Stimulated activated CD8-positive, alpha-beta memory T cell treated with anti-CD3 and anti-CD28 coated beads, Interleukin-12 subunit alpha, Interleukin-12 subunit beta, amount 100 ng/mL, for 24 hours (primary cell): ENCODE measurements at regions not wholly inside any gene's neighbourhood (a gene's known extent, or its start where the extent isn't known, plus 50 kb on each side); places are given as distances from the start of the nearest gene placed in this dataset.
"Not testable (repeated sequence)": the region's sequence is repeated elsewhere in the genome, so short reads cannot be mapped to it uniquely, and the experiment has no call there.

Experiments
- DNase-seq: peaks from one replicate; pipeline ENCODE4 v3.0.0-alpha.2; 2020; ENCODE audit errors: extremely low read depth

DNA sequence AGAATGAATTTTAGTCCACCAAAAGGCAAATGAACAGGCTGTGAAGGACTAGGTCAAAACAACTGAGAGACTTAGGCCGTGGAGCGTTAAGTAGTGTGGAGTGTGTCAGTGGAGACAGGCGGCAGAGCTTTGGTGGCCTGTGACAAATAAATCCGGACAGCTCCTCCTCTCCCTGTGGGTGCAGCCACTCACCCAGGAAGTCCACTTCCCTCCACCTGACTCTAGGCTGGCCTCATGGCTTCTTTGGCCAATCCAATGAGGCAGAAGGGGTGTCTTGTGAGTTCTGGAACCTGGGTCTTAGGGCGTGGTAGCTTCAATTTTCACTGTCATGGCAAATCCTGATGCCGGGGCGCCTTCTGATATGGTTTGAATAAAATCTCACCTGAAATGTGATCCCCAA is 180.9 kb upstream of the C14orf180 start:
- no peak for DNase-seq

GRCh38 chr14:104399432-104400155 is 180.0 kb upstream of the C14orf180 start:
- no peak for DNase-seq

- no peak for DNase-seq
Observed at GRCh38 chr14:104400355-104400754, 179.2 kb upstream of the C14orf180 start.

- no peak for DNase-seq
Observed at GRCh38 chr14:104401785-104402184, 177.8 kb upstream of the C14orf180 start.

- DNase-seq, result not testable (repeated sequence)
Observed at GRCh38 chr14:104402303-104402702, 177.3 kb upstream of the C14orf180 start.

DNA sequence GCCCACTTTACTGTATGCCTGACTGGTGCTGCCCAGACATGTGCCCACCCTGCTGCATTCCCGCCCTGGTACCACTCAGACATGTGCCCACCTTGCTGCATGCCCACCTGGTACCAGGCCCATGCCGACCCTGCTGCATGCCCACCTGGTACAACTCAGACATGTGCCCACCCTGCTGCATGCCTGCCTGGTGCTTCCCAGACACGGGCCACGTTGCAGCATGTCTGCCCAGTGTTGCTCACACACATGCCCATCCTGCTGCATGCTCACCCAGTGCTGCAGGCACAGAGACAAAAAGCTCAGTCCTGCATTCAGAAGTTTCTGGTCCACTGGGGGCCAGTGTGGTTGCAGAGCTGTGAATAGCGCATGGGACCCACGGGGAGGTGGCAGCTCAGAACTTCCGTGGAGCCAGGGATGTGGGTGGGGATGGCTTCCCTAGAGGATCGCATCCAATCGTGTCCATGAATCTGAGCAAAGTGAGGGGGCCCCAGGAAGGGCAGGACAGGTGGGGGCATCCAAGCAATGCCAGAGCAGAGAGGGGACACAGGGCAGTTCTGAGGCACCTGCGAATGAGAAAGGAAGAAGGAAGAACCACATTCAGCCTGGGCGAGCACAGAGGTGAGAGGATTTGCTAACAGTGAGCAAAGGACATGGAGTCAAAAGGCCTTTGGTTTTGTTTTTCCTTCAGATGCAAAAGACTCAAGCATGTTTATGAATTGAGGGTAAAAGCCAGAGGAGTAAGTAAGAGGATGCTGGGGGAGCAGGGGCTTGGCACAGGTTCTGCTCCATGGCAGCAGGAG is 175.9 kb upstream of the C14orf180 start:
- DNase-seq, result no peak

DNA sequence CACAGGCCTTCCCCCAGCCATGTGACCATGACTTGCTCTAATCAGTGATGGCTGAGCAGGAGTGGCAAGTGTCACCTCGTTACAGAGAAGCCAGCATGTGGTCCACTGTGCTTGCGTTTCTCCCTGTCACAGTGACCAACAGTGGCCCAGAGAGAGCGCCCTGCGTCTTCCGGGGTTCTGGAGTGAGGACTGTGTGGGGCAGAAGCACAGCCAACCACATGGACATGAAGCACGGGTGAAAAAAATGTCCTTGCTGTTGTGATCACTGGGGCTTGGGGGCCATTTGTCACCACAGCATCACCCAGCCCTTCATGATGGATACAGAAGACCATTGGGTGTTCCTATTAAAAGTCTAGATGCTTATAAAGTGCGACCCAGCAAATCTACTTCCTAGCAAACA is 174.6 kb upstream of the C14orf180 start:
- DNase-seq, result no peak

GRCh38 chr14:104405360-104406226 is 174.0 kb upstream of the C14orf180 start:
- DNase-seq, result no peak

- no peak for DNase-seq
Observed at GRCh38 chr14:104406831-104407230, 172.7 kb upstream of the C14orf180 start.

DNA sequence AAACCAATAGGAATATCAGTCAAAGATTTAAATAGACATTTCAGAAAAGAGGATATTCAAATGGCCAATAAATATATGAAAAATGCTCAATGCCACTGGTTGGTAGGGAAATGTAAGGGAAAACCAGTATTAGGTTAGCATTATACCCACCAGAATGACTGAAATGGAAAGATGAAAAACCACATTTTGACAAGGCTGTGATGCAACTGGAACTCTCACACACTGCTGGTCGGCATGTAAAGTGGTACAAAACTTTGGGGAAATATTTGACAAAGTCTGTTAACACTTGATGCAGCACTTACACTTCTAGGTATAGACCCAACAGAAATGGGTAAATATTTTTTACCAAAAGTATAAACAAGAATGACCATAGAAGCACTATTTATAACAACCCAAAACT is 163.2 kb upstream of the C14orf180 start:
- no peak for DNase-seq

DNA sequence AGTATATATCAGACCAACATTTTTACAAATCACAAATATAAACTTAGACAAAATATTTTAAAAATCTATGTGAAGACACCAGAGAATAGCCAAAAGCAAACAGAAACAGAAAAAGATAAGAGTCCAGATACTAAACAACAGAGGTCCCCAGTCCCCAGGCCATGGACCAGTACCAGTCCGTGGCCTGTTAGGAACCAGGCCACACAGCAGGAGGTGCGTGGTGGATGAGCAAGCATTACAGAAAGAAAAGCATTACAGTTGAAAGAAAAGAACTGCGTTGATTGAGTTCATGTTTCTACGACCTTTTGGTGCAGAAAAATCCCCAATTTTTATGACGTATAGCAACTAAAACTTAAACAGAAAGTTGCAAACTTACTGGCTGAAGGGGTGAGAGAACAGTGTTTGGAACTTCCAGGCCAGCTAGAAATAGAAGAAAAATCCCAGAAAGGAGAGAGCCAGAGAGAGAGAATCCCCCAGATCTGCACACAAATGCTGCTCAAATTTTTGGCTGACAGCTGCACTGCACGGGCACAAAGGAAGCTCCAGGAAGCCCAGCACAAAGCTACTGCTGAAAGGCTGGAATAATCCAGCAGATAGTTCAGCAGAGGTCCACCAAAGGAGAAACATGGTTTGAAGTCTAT is 159.6 kb upstream of the C14orf180 start:
- no peak for DNase-seq

- DNase-seq, result not testable (repeated sequence)
Observed at GRCh38 chr14:104420523-104420922, 159.0 kb upstream of the C14orf180 start.

GRCh38 chr14:104420990-104421389 is 158.6 kb upstream of the C14orf180 start:
- no peak for DNase-seq

DNA sequence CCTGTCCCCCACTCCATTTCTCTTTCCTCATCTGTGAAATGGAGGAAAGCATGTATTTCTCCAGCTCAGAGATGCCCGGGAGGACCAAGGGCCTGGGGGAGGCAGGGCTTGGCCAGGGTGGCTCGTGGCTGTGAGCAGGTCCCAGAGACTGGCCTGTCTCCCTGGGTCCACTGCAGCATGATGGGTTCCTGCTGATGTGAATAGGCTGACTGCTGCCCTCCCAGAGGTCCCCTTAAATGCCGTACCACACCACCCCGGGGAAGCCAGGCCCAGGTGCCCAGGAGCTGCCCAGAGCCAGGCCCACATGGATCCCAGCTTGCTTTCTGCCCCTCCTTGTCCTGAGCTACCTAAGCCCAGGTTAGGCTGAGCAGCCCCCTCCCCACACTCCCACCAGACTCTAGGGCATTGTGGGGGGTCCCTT is 158.2 kb upstream of the C14orf180 start:
- no peak for DNase-seq

- DNase-seq, result no peak
Observed at GRCh38 chr14:104421892-104422828, 157.4 kb upstream of the C14orf180 start.

DNA sequence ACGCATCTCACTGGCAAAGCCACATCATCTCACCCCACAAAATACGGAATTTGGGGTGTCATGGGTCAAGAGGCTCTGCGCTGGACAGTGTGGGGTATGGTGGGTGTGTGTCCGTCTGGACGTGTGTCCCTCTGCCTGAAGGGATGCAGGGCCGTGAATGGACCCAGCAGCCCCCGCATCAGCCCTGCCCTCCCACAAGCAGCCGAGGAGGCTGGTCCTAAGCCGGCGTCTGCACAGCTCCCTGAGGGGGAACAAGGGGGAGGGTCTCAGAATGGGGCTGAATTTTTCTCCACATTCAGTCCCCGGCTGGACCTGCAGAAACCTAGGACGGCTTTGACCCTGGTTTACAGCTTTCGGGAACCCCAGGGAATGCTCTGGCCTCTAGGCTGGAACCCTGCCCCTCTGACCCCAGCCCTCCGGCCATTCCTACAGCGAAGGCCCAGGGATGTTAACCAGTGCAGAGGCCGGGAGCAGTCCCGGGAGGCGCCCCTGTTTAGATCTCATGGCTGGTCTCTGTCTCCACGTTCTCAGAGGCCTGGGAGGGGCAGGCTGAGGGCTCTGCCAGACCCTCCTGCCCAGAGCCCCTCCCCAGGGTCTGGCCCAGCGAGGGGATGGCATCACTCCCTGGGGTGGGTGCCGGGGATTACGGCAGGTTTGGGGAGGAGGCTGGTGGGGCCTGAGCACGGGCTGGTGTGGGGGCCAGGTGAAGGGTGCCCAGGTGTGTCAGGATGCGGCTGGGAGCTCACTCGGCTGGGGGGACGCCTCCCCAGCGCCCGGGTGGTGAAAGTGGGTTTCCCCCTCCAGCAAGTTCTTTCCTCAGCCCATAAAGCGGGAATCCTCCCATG is 156.5 kb upstream of the C14orf180 start:
- no peak for DNase-seq

DNA sequence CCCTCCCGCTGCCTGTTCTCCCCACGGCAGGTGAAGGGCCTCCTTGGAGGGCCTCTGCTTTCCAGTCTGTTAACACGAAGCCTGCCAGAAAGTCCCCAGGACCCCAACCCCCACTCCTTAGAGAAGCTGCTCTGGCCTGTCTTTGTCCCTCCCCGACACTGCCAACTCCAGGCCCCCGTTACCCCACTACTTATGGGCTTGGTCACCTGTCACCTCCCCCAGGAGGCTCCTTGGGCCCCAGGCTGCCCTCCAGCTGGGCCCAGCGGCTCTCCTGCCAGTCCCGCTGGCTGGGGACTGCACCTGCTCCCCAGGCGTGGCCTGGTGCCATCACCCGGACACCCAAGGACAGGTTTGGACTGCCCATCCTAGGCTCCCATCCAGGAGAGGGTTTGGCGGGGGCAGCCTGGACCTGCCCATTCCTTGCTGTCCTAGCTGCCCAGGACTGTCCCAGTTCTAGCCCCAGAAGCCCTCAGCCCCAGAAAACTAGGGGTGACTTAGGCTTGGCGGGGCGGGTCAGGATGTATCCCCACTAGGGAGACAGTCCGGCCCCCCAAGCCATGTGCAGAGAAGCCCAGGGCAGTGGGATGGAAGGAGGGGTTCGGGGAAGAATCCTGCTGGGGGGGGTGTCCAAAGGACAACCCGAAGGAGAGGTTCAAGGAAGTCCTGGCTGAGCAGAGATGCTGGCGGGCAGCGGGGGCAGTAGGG is 155.7 kb upstream of the C14orf180 start:
- no peak for DNase-seq

GRCh38 chr14:104424406-104425072 is 155.0 kb upstream of the C14orf180 start:
- no peak for DNase-seq
